ENCODE measurements at regions not wholly inside any gene's neighbourhood (a gene's known extent, or its start where the extent isn't known, plus 50 kb on each side); places are given as distances from the start of the nearest gene placed in this dataset.

DNA sequence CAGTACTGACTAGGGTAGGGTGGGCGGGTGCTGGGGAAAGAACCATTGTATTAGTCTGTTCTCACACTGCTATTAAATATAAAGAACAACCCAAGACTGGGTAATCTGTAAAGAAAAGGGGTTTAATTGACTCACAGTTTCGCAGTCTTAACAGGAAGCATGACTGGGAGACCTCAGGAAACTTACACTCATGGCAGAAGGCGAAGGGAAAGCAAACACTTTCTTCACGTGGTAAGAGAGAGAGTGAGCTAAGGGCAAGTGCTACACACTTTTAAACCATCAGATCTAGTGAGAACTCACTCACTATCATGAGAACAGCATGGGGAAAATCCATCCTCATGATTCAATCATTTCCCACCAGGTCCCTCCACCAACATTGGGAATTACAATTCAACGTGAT, 98.0 kb downstream of the OXSM start:
- Histone ChIP-seq H3K14ac (ENCODE audit: insufficient read length) (no peak overlapping the region), H2AFZ (ENCODE audit: low read length) (no peak overlapping the region), H2BK12ac (ENCODE audit: low read depth, low read length) (0 out of 2 replicates have a peak overlapping the region, but pooled peaks have one; percentile 9), H3K27ac (ENCODE audit: low read depth, low read length) (no peak overlapping the region), H3K56ac (replicated peaks; ENCODE audit: insufficient read length, low read depth, low read length) (no peak overlapping the region), H3K9ac (replicated peaks in 1 of 4; ENCODE audit: extremely low read depth in 1 of 4, low read depth in 3 of 4, low read length in 3 of 4) (no peak overlapping the region), H2AK5ac (ENCODE audit: low read depth, low read length) (no peak overlapping the region), H2BK120ac (replicated peaks; ENCODE audit: low read depth, low read length) (no peak overlapping the region), H3K27me3 (replicated peaks in 1 of 4; ENCODE audit: control insufficient read depth in 3 of 4, extremely low read depth in 1 of 4, insufficient read depth in 3 of 4, low read length in 3 of 4) (no peaks in the 10 kb centered on the region), H3K23ac (ENCODE audit: insufficient read length) (no peak overlapping the region), H4K20me1 (replicated peaks in 1 of 2; ENCODE audit: control insufficient read depth in 1 of 2, insufficient read depth in 2 of 2, low read length in 2 of 2) (no peaks in the 10 kb centered on the region), H4K5ac (ENCODE audit: insufficient read length, low read depth, low read length) (no peak overlapping the region), H3K23me2 (ENCODE audit: low read depth, low read length) (no peaks in the 10 kb centered on the region), H4K91ac (replicated peaks; ENCODE audit: insufficient read length, low read length) (no peak overlapping the region), H4K8ac (ENCODE audit: extremely low read depth, insufficient read depth, low read length) (no peak overlapping the region), H3K79me2 (ENCODE audit: control insufficient read depth in 1 of 2, insufficient read depth in 2 of 2, low read length in 2 of 2) (no peaks in the 10 kb centered on the region), H2BK5ac (ENCODE audit: low read depth, low read length) (no peak overlapping the region), H3K9me3 (ENCODE audit: insufficient read depth in 2 of 2, low read depth in 1 of 2, low read length in 1 of 2) (no peaks in the 10 kb centered on the region), H2BK20ac (ENCODE audit: low read length) (no peak overlapping the region), H3K4me1 (replicated peaks in 1 of 4; ENCODE audit: control insufficient read depth in 3 of 4, insufficient read depth in 4 of 4, low read length in 3 of 4) (peaks cover 3 to 10% (median 5%) of the 10 kb centered on the region in 4 experiments; a peak in 4 of 7 replicates), H3K4me2 (ENCODE audit: insufficient read depth in 1 of 2, low read depth in 2 of 2, low read length in 2 of 2) (no peak overlapping the region), H3K79me1 (ENCODE audit: low read depth, low read length) (no peaks in the 10 kb centered on the region), H3K18ac (ENCODE audit: extremely low read depth, low read length) (no peak overlapping the region), H3K36me3 (ENCODE audit: control insufficient read depth in 2 of 4, insufficient read depth in 4 of 4, low read length in 3 of 4) (no peaks in the 10 kb centered on the region), H3K4me3 (ENCODE audit: extremely low read depth in 1 of 4, insufficient read depth in 2 of 4, low read depth in 3 of 4, low read length in 4 of 4) (no peak overlapping the region), H3K4ac (replicated peaks; ENCODE audit: insufficient read length, low read depth, low read length) (no peak overlapping the region), H2BK15ac (ENCODE audit: low read length) (no peak overlapping the region)
- 87% methylated on average over 5 of the region's 5 CpGs; no CpG with 5 or more reads in 1 of the 2 experiments for WGBS, 2 experiments (ENCODE audit: extremely low coverage in 1 of 2, insufficient coverage in 1 of 2, insufficient read length in 1 of 2, insufficient replicate concordance in 2 of 2, low coverage in 1 of 2, low lambda C conversion rate in 2 of 2, missing lambda C conversion rate in 1 of 2)
- FAIRE-seq (no peak), DNase-seq (ENCODE audit: low read depth in 1 of 2, low spot score in 2 of 2) (no peak)
- POLR2A ChIA-PET (ENCODE audit: partially characterized antibody) = no interaction called here
- CTCF ChIA-PET (ENCODE audit: partially characterized antibody) = interaction anchor here (0.8 to 1.4 kb wide), 3 partner anchors 11 to 31 kb away, joined by 3 to 4 read pairs (median 4); no protein-coding TSS in a partner anchor
- no peak for TF ChIP-seq POLR2A (IDR thresholded peaks at IDR 0.05; ENCODE audit: control extremely low read depth in 1 of 2, low read depth in 2 of 2, low read length in 2 of 2)
- no peak for TF ChIP-seq SIN3A (conservative IDR thresholded peaks at IDR 0.05 in 1 of 2, IDR thresholded peaks at IDR 0.05 in 1 of 2; ENCODE audit: low read depth in 1 of 2, low read length in 2 of 2)
- TF ChIP-seq KDM1A (IDR thresholded peaks at IDR 0.05; ENCODE audit: borderline replicate concordance, low read length) = no peak
- TF ChIP-seq, protein P1, sequence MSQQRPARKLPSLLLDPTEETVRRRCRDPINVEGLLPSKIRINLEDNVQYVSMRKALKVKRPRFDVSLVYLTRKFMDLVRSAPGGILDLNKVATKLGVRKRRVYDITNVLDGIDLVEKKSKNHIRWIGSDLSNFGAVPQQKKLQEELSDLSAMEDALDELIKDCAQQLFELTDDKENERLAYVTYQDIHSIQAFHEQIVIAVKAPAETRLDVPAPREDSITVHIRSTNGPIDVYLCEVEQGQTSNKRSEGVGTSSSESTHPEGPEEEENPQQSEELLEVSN (IDR thresholded peaks at IDR 0.05) = no peak
- TF ChIP-seq CTBP2 (IDR thresholded peaks at IDR 0.05; ENCODE audit: borderline replicate concordance, insufficient read depth, insufficient read length, low read length) = no peak
- TF ChIP-seq RAD21 (IDR thresholded peaks at IDR 0.05 in 1 of 2, conservative IDR thresholded peaks at IDR 0.05 in 1 of 2; ENCODE audit: low read depth in 2 of 2, low read length in 2 of 2) = no peak
- TF ChIP-seq POLR2AphosphoS5 (IDR thresholded peaks at IDR 0.05; ENCODE audit: low read depth, low read length) = no peak
- TF ChIP-seq HDAC6 (IDR thresholded peaks at IDR 0.05; ENCODE audit: low read depth, low read length) = no peak
- TF ChIP-seq, protein P2, sequence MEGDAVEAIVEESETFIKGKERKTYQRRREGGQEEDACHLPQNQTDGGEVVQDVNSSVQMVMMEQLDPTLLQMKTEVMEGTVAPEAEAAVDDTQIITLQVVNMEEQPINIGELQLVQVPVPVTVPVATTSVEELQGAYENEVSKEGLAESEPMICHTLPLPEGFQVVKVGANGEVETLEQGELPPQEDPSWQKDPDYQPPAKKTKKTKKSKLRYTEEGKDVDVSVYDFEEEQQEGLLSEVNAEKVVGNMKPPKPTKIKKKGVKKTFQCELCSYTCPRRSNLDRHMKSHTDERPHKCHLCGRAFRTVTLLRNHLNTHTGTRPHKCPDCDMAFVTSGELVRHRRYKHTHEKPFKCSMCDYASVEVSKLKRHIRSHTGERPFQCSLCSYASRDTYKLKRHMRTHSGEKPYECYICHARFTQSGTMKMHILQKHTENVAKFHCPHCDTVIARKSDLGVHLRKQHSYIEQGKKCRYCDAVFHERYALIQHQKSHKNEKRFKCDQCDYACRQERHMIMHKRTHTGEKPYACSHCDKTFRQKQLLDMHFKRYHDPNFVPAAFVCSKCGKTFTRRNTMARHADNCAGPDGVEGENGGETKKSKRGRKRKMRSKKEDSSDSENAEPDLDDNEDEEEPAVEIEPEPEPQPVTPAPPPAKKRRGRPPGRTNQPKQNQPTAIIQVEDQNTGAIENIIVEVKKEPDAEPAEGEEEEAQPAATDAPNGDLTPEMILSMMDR (IDR thresholded peaks at IDR 0.05; ENCODE audit: control extremely low read depth in 1 of 3, insufficient read depth in 1 of 3, low read depth in 1 of 3, low read length in 3 of 3) = no peak
